Astrocyte (in vitro differentiated cells and primary cell): ENCODE measurements at regions not wholly inside any gene's neighbourhood (a gene's known extent, or its start where the extent isn't known, plus 50 kb on each side); places are given as distances from the start of the nearest gene placed in this dataset.

Experiments used
- DNase-seq: peaks from one replicate; pipeline ENCODE4 v3.0.0-alpha.2; 2010; ENCODE audit warnings: low read depth
- FAIRE-seq: peaks from 2 replicates; lab custom pipeline; 2011; peaks lifted over from hg19 to GRCh38; lab: Jason Lieb, UNC
- H2AFZ ChIP-seq: 2 replicates; pipeline ENCODE4 v1.6.0; 2012; ENCODE audit warnings: low read depth, low read length, inconsistent platforms
- H3K27ac ChIP-seq: 2 replicates; pipeline ENCODE4 v1.5.1; 2011; ENCODE audit warnings: low read depth, low read length, inconsistent platforms
- H3K27me3 ChIP-seq: 2 replicates; pipeline ENCODE4 v1.6.0; 2011; ENCODE audit warnings: low read length, inconsistent platforms; ENCODE audit not compliant: insufficient read depth
- H3K36me3 ChIP-seq: 2 replicates; pipeline ENCODE4 v1.5.1; 2011; ENCODE audit warnings: low read length, inconsistent platforms; ENCODE audit not compliant: insufficient read depth
- H3K4me1 ChIP-seq: 2 replicates; pipeline ENCODE4 v1.5.1; 2011; ENCODE audit warnings: low read length, inconsistent platforms; ENCODE audit not compliant: insufficient read depth
- H3K4me2 ChIP-seq: 2 replicates; pipeline ENCODE4 v1.6.0; 2012; ENCODE audit warnings: low read length, inconsistent platforms
- H3K4me3 ChIP-seq: 2 replicates; pipeline ENCODE4 v1.5.1; 2011; ENCODE audit warnings: low read depth, mild to moderate bottlenecking, low read length, inconsistent platforms; ENCODE audit not compliant: insufficient read depth
- H3K79me2 ChIP-seq: 2 replicates; pipeline ENCODE4 v1.6.0; 2012; ENCODE audit warnings: mild to moderate bottlenecking, low read length, inconsistent platforms; ENCODE audit not compliant: insufficient read depth
- H3K9ac ChIP-seq: 2 replicates; pipeline ENCODE4 v1.6.0; 2012; ENCODE audit warnings: mild to moderate bottlenecking, low read length, inconsistent platforms
- H3K9me3 ChIP-seq: 2 replicates; pipeline ENCODE4 v1.5.1; 2012; ENCODE audit warnings: low read depth, mild to moderate bottlenecking, low read length, inconsistent platforms; ENCODE audit not compliant: insufficient read depth
- H4K20me1 ChIP-seq: 2 replicates; pipeline ENCODE4 v1.6.0; 2012; ENCODE audit warnings: low read length, inconsistent platforms; ENCODE audit not compliant: insufficient read depth
- H3K27ac Mint-ChIP-seq: one replicate; pipeline ENCODE4 v1.8.0; 2021; ENCODE audit warnings: mild to moderate bottlenecking, mixed read lengths; ENCODE audit not compliant: unreplicated experiment
- H3K27me3 Mint-ChIP-seq: one replicate; pipeline ENCODE4 v1.8.0; 2021; ENCODE audit warnings: low read depth, mixed read lengths; ENCODE audit not compliant: unreplicated experiment
- H3K36me3 Mint-ChIP-seq: one replicate; pipeline ENCODE4 v1.8.0; 2021; ENCODE audit warnings: low read depth, mixed read lengths; ENCODE audit not compliant: unreplicated experiment
- H3K4me1 Mint-ChIP-seq: one replicate; pipeline ENCODE4 v1.8.0; 2021; ENCODE audit warnings: low read depth, mixed read lengths; ENCODE audit not compliant: unreplicated experiment
- H3K4me3 Mint-ChIP-seq: one replicate; pipeline ENCODE4 v1.8.0; 2021; ENCODE audit warnings: mild to moderate bottlenecking, moderate library complexity, mixed read lengths; ENCODE audit not compliant: unreplicated experiment
- H3K9me3 Mint-ChIP-seq: one replicate; pipeline ENCODE4 v1.8.0; 2021; ENCODE audit warnings: mild to moderate bottlenecking, mixed read lengths; ENCODE audit not compliant: unreplicated experiment
- EZH2 ChIP-seq: IDR thresholded peaks from 2 replicates; pipeline ENCODE4 v1.6.1; 2012; ENCODE audit warnings: mild to moderate bottlenecking, low read length, inconsistent platforms; ENCODE audit not compliant: insufficient read depth
- TF ChIP-seq, protein P1 (sequence below): IDR thresholded peaks from 2 replicates; pipeline ENCODE4 v1.5.1; 2011; ENCODE audit warnings: low read depth, mild to moderate bottlenecking, inconsistent platforms, low read length, moderate library complexity; ENCODE audit not compliant: insufficient read depth

- Histone ChIP-seq H2AFZ (no peak overlapping the region), H3K36me3 (no peaks in the 10 kb centered on the region), H3K9me3 (no peaks in the 10 kb centered on the region), H3K9ac (no peak overlapping the region), H3K4me3 (no peak overlapping the region), H3K79me2 (no peaks in the 10 kb centered on the region), H4K20me1 (no peaks in the 10 kb centered on the region), H3K4me2 (no peak overlapping the region), H3K4me1 (no peaks in the 10 kb centered on the region), H3K27me3 (no peaks in the 10 kb centered on the region), H3K27ac (no peak overlapping the region)
- Mint-ChIP-seq H3K27me3 (no peaks in the 10 kb centered on the region), H3K9me3 (no peaks in the 10 kb centered on the region), H3K4me3 (no peak overlapping the region), H3K4me1 (no peaks in the 10 kb centered on the region), H3K27ac (no peak overlapping the region), H3K36me3 (no peaks in the 10 kb centered on the region)
- FAIRE-seq (no peak), DNase-seq (no peak)
- TF ChIP-seq, protein P1, sequence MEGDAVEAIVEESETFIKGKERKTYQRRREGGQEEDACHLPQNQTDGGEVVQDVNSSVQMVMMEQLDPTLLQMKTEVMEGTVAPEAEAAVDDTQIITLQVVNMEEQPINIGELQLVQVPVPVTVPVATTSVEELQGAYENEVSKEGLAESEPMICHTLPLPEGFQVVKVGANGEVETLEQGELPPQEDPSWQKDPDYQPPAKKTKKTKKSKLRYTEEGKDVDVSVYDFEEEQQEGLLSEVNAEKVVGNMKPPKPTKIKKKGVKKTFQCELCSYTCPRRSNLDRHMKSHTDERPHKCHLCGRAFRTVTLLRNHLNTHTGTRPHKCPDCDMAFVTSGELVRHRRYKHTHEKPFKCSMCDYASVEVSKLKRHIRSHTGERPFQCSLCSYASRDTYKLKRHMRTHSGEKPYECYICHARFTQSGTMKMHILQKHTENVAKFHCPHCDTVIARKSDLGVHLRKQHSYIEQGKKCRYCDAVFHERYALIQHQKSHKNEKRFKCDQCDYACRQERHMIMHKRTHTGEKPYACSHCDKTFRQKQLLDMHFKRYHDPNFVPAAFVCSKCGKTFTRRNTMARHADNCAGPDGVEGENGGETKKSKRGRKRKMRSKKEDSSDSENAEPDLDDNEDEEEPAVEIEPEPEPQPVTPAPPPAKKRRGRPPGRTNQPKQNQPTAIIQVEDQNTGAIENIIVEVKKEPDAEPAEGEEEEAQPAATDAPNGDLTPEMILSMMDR = no peak
- no peak for TF ChIP-seq EZH2
Observed at GRCh38 chr5:23396346-23396745, 111.1 kb upstream of the PRDM9 start.

GRCh38 chr5:23389291-23390101, 117.9 kb upstream of the PRDM9 start:
- no peaks in the 10 kb centered on the region for H3K27me3 Mint-ChIP-seq
- no peak for DNase-seq
- Histone ChIP-seq H2AFZ (no peak overlapping the region), H3K4me2 (no peak overlapping the region), H3K4me1 (no peaks in the 10 kb centered on the region), H3K9ac (no peak overlapping the region), H3K4me3 (no peak overlapping the region), H4K20me1 (no peaks in the 10 kb centered on the region), H3K27ac (no peak overlapping the region), H3K27me3 (no peaks in the 10 kb centered on the region), H3K9me3 (no peaks in the 10 kb centered on the region), H3K79me2 (no peaks in the 10 kb centered on the region), H3K36me3 (no peaks in the 10 kb centered on the region)
- H3K9me3 Mint-ChIP-seq = no peaks in the 10 kb centered on the region
- no peak overlapping the region for H3K4me3 Mint-ChIP-seq
- no peak for FAIRE-seq
- no peaks in the 10 kb centered on the region for H3K36me3 Mint-ChIP-seq
- H3K4me1 Mint-ChIP-seq = no peaks in the 10 kb centered on the region
- H3K27ac Mint-ChIP-seq = no peak overlapping the region
- TF ChIP-seq, protein P1 = no peak
- TF ChIP-seq EZH2 = no peak

GRCh38 chr5:23385036-23385435, 122.4 kb upstream of the PRDM9 start:
- H3K4me3 Mint-ChIP-seq = no peak overlapping the region

More at GRCh38 chr5:23385036-23385435, 122.4 kb upstream of the PRDM9 start:
- H3K9me3 ChIP-seq = no peaks in the 10 kb centered on the region
- no peaks in the 10 kb centered on the region for H3K36me3 ChIP-seq
- no peaks in the 10 kb centered on the region for H4K20me1 ChIP-seq
- H3K4me2 ChIP-seq = no peak overlapping the region
- DNase-seq (no peak), FAIRE-seq (no peak)
- H3K4me1 ChIP-seq = no peaks in the 10 kb centered on the region
- no peak overlapping the region for H3K9ac ChIP-seq
- Mint-ChIP-seq H3K27me3 (no peaks in the 10 kb centered on the region), H3K36me3 (no peaks in the 10 kb centered on the region), H3K27ac (no peak overlapping the region), H3K9me3 (no peaks in the 10 kb centered on the region), H3K4me1 (peaks cover 2% of the 10 kb centered on the region)
- TF ChIP-seq, protein P1 = no peak
- TF ChIP-seq EZH2 = no peak
- H3K79me2 ChIP-seq = no peaks in the 10 kb centered on the region
- no peak overlapping the region for H3K4me3 ChIP-seq
- no peak overlapping the region for H3K27ac ChIP-seq
- H3K27me3 ChIP-seq = no peaks in the 10 kb centered on the region
- H2AFZ ChIP-seq = no peak overlapping the region
